ENCODE measurements at regions not wholly inside any gene's neighbourhood (a gene's known extent, or its start where the extent isn't known, plus 50 kb on each side); places are given as distances from the start of the nearest gene placed in this dataset.
A peak's percentile ranks its signal among the peaks of the same experiment; 100 is the strongest.

- Mint-ChIP-seq H3K36me3 (peaks cover 5% of the 10 kb centered on the region), H3K4me3 (no peak overlapping the region), H3K27ac (no peak overlapping the region), H3K27me3 (peaks cover 7% of the 10 kb centered on the region), H3K4me1 (peaks cover 33% of the 10 kb centered on the region), H3K9me3 (peaks cover 15% of the 10 kb centered on the region)
Observed at GRCh38 chr7:114822844-114823243, 99.0 kb upstream of the MDFIC start.

DNA sequence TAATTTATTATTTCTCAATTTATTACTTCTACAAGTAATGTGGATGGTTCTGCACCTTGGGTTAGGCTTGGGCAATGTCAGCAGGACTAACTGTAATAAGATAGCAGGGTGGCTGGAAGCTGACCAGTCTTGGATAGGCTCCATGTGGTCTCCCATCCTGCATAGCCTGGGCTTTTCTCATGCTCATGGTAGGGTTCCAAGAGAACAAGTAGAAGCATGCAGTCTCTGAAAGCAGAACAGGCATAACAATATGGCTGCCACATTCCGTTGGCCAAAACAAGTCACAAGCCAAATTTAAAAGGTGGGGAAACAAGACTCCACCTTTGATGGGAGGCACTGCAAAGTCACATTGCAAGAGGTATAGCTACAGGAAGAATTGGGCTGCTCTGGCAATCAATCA, 98.6 kb upstream of the MDFIC start:
- Mint-ChIP-seq H3K27me3 (peaks cover 7% of the 10 kb centered on the region), H3K27ac (no peak overlapping the region), H3K9me3 (peaks cover 15% of the 10 kb centered on the region), H3K36me3 (peaks cover 5% of the 10 kb centered on the region), H3K4me1 (peaks cover 32% of the 10 kb centered on the region), H3K4me3 (no peak overlapping the region)

GRCh38 chr7:114825423-114825951, 96.4 kb upstream of the MDFIC start:
- peaks cover 15% of the 10 kb centered on the region for H3K9me3 Mint-ChIP-seq
- H3K4me3 Mint-ChIP-seq, result peak overlapping the region; percentile 59
- H3K27ac Mint-ChIP-seq, result peak overlapping the region; percentile 95
- H3K36me3 Mint-ChIP-seq, result peaks cover 5% of the 10 kb centered on the region
- H3K27me3 Mint-ChIP-seq, result peaks cover 7% of the 10 kb centered on the region
- peaks cover 26% of the 10 kb centered on the region for H3K4me1 Mint-ChIP-seq

DNA sequence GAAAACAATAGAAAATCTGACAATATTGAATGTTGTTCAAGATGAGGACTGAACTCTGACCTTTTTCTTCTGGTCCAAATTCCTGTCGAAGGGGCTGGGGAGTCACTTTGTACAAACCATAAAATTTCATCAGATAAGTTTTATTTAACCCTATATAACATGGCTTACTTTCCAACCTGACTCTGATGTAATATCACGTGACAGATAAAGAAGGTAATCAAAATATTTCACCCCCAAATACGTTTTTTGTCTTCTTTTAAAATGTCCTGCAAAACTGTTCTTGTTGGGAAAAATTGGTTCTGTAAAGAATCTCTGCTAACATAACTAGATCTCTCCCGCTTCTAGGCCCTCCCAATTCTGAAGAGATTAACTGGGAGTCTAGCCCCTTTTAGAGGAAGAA, 90.9 kb upstream of the MDFIC start:
- H3K4me1 Mint-ChIP-seq, result peaks cover 21% of the 10 kb centered on the region
- peaks cover 9% of the 10 kb centered on the region for H3K27me3 Mint-ChIP-seq
- peaks cover 7% of the 10 kb centered on the region for H3K9me3 Mint-ChIP-seq
- no peak overlapping the region for H3K4me3 Mint-ChIP-seq
- peaks cover 3% of the 10 kb centered on the region for H3K36me3 Mint-ChIP-seq
- no peak overlapping the region for H3K27ac Mint-ChIP-seq

GRCh38 chr7:114832906-114833595, 88.8 kb upstream of the MDFIC start:
- Mint-ChIP-seq H3K36me3 (no peaks in the 10 kb centered on the region), H3K27ac (peak overlapping the region; percentile 87), H3K4me1 (peaks cover 19% of the 10 kb centered on the region), H3K4me3 (no peak overlapping the region), H3K9me3 (no peaks in the 10 kb centered on the region), H3K27me3 (peaks cover 3% of the 10 kb centered on the region)

- Mint-ChIP-seq H3K4me1 (peaks cover 19% of the 10 kb centered on the region), H3K9me3 (no peaks in the 10 kb centered on the region), H3K27ac (no peak overlapping the region), H3K36me3 (no peaks in the 10 kb centered on the region), H3K4me3 (no peak overlapping the region), H3K27me3 (peaks cover 3% of the 10 kb centered on the region)
Observed at GRCh38 chr7:114835303-114835702, 86.6 kb upstream of the MDFIC start.

- Mint-ChIP-seq H3K4me1 (peaks cover 19% of the 10 kb centered on the region), H3K4me3 (no peak overlapping the region), H3K9me3 (no peaks in the 10 kb centered on the region), H3K36me3 (no peaks in the 10 kb centered on the region), H3K27me3 (peaks cover 4% of the 10 kb centered on the region), H3K27ac (peak overlapping the region; percentile 62)
Observed at GRCh38 chr7:114835861-114836260, 86.0 kb upstream of the MDFIC start.

DNA sequence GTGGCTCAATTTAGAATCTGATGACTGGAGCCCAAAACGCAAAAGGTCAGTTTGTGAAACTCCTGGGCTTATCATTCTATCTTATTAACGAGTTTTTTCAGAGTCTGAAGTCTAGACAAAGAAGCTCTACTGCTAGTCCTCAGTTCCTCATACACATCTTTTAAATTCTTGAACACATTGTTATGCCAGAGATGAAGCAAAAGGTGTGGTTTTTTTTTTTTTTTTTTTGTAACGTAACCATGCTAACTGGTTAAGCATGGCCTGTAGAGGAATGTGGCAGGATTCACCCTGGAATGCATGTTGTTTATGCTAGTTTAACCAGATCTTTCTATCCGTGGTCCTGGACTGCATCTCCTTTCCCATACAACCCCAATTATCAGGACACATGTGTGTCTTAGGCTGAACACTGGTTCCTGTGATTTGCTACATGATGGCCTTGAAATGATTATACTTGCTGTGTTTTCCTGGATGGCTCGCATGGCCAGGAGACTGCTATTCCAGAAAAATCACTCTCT, 79.3 kb upstream of the MDFIC start:
- Mint-ChIP-seq H3K36me3 (no peaks in the 10 kb centered on the region), H3K4me1 (no peaks in the 10 kb centered on the region), H3K9me3 (no peaks in the 10 kb centered on the region), H3K27me3 (peaks cover 4% of the 10 kb centered on the region), H3K27ac (no peak overlapping the region), H3K4me3 (no peak overlapping the region)

DNA sequence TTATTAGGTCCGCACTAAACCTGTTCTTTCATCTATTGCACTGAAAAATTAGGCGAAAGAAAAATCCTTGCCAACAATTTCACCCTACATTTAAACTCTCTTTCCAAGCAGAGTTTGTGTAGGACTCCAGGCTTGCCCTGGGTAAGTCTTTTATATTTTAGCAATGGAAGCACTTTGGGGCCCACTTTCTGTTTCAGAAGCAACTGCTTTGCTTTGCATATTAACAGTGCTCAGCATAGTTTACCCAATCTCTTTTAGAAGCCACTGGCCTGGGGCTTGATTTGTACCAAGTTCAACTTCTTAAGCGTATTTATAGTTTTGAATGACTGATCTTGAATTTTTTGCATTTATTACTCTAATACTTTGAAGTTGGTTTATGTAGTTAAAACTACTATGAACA, 78.8 kb upstream of the MDFIC start:
- no peaks in the 10 kb centered on the region for H3K36me3 Mint-ChIP-seq
- H3K9me3 Mint-ChIP-seq, result no peaks in the 10 kb centered on the region
- no peak overlapping the region for H3K4me3 Mint-ChIP-seq
- H3K27ac Mint-ChIP-seq, result no peak overlapping the region
- H3K4me1 Mint-ChIP-seq, result no peaks in the 10 kb centered on the region
- H3K27me3 Mint-ChIP-seq, result peaks cover 4% of the 10 kb centered on the region

DNA sequence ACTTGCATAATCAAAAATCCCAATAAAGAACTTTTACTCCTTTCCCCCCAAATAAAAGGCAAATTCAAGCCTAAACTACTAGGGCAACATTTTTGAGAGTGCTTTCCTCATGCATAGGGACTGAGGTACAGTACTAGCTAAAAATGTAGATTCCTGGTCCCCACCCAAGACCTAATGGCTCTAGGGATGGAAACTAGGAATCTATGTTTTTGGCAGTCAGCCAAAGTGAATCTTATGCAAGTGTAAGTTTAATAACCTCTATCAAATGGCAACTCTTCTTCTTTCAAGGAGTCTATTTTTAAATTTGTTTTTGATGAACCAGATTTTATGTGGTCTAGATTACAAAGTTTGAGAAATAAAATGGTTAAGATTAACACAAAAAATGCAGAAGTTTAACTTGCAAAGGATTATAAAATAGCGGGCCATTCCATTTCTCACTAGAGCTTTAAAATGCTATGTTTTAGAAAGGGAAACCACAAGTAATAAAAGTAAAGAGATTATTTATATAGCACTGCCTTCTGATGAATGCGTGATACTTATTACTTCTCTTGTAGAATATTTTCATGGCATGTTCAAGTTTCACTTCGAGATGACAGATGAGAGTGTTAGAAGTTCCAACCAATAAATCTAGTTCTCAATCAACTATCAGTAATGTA, 70.4 kb upstream of the MDFIC start:
- H3K9me3 Mint-ChIP-seq, result no peaks in the 10 kb centered on the region
- H3K27ac Mint-ChIP-seq, result no peak overlapping the region
- no peaks in the 10 kb centered on the region for H3K27me3 Mint-ChIP-seq
- no peaks in the 10 kb centered on the region for H3K36me3 Mint-ChIP-seq
- H3K4me1 Mint-ChIP-seq, result no peaks in the 10 kb centered on the region
- H3K4me3 Mint-ChIP-seq, result no peak overlapping the region

GRCh38 chr7:114852293-114852692, 69.6 kb upstream of the MDFIC start:
- no peaks in the 10 kb centered on the region for H3K36me3 Mint-ChIP-seq
- H3K4me3 Mint-ChIP-seq, result no peak overlapping the region
- H3K27ac Mint-ChIP-seq, result no peak overlapping the region
- H3K4me1 Mint-ChIP-seq, result no peaks in the 10 kb centered on the region
- H3K9me3 Mint-ChIP-seq, result no peaks in the 10 kb centered on the region
- no peaks in the 10 kb centered on the region for H3K27me3 Mint-ChIP-seq

GRCh38 chr7:114853189-114853588, 68.7 kb upstream of the MDFIC start:
- no peaks in the 10 kb centered on the region for H3K9me3 Mint-ChIP-seq
- H3K27ac Mint-ChIP-seq, result no peak overlapping the region
- no peaks in the 10 kb centered on the region for H3K4me1 Mint-ChIP-seq
- H3K27me3 Mint-ChIP-seq, result no peaks in the 10 kb centered on the region
- H3K4me3 Mint-ChIP-seq, result no peak overlapping the region
- no peaks in the 10 kb centered on the region for H3K36me3 Mint-ChIP-seq

- no peak overlapping the region for H3K27ac Mint-ChIP-seq
- H3K4me1 Mint-ChIP-seq, result no peaks in the 10 kb centered on the region
- H3K27me3 Mint-ChIP-seq, result no peaks in the 10 kb centered on the region
- no peaks in the 10 kb centered on the region for H3K9me3 Mint-ChIP-seq
- H3K36me3 Mint-ChIP-seq, result no peaks in the 10 kb centered on the region
- no peak overlapping the region for H3K4me3 Mint-ChIP-seq
Observed at GRCh38 chr7:114854369-114854768, 67.5 kb upstream of the MDFIC start.

- H3K36me3 Mint-ChIP-seq, result no peaks in the 10 kb centered on the region
- no peaks in the 10 kb centered on the region for H3K9me3 Mint-ChIP-seq
- no peaks in the 10 kb centered on the region for H3K27me3 Mint-ChIP-seq
- no peaks in the 10 kb centered on the region for H3K4me1 Mint-ChIP-seq
- H3K4me3 Mint-ChIP-seq, result no peak overlapping the region
- H3K27ac Mint-ChIP-seq, result no peak overlapping the region
Observed at GRCh38 chr7:114856625-114857024, 65.3 kb upstream of the MDFIC start.

DNA sequence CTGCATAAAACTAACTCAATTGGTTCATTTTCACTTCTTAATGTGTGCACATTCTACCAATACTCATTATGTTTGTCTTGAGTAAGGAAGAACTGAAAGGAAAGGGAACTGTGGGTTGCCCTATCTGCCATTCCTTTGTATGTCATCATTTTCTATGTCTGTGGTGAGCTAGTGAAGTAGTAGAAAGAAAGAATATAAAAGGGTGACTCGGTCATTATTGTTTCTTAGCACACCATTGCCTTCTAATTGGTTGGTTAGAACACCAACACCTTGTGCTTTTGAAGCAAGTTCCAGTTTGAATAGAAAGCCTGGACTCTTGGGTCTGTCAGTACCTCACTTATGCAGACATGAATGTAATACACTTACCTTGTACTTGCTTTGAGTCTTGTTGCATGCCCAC, 64.3 kb upstream of the MDFIC start:
- Mint-ChIP-seq H3K27me3 (no peaks in the 10 kb centered on the region), H3K4me1 (no peaks in the 10 kb centered on the region), H3K27ac (no peak overlapping the region), H3K9me3 (no peaks in the 10 kb centered on the region), H3K4me3 (no peak overlapping the region), H3K36me3 (no peaks in the 10 kb centered on the region)

GRCh38 chr7:114859477-114859876, 62.4 kb upstream of the MDFIC start:
- no peaks in the 10 kb centered on the region for H3K36me3 Mint-ChIP-seq
- H3K4me1 Mint-ChIP-seq, result no peaks in the 10 kb centered on the region
- no peak overlapping the region for H3K4me3 Mint-ChIP-seq
- no peaks in the 10 kb centered on the region for H3K27me3 Mint-ChIP-seq
- H3K9me3 Mint-ChIP-seq, result no peaks in the 10 kb centered on the region
- no peak overlapping the region for H3K27ac Mint-ChIP-seq
